Motor neuron (in vitro differentiated cells): ENCODE measurements at regions not wholly inside any gene's neighbourhood (a gene's known extent, or its start where the extent isn't known, plus 50 kb on each side); places are given as distances from the start of the nearest gene placed in this dataset.

Experiments
- ATAC-seq, 8 experiments: fragments of 200-7000 bp; cut with Tn5 transposase; replicated peaks in 6 of 8; 2 replicates each; pipeline ENCODE4 v1.8.0; 2021; ENCODE audit warnings: mild to moderate bottlenecking in 8 of 8, moderate library complexity in 8 of 8
- H3K27ac ChIP-seq, 2 donors: fragments of 250-450 bp; sonication (Bioruptor Pico); 2 replicates each; pipeline ENCODE4 v1.9.0; 2021; ENCODE audit warnings: antibody characterized with exemption in 2 of 2, mild to moderate bottlenecking in 2 of 2, moderate library complexity in 1 of 2
- H3K4me1 ChIP-seq, 2 donors: fragments of 250-450 bp; sonication (Bioruptor Pico); replicated peaks in 1 of 2; 2 replicates each; pipeline ENCODE4 v1.6.1; 2021; ENCODE audit warnings: antibody characterized with exemption in 2 of 2, mild to moderate bottlenecking in 2 of 2, moderate library complexity in 1 of 2
- H3K4me3 ChIP-seq, 5 donors: fragments of 250-450 bp; sonication (Bioruptor Pico); 2 replicates each; pipeline ENCODE4 v1.9.0; 2021; ENCODE audit warnings: antibody characterized with exemption in 5 of 5, mild to moderate bottlenecking in 5 of 5, moderate library complexity in 4 of 5
- WGBS, 10 experiments: fragments of 450-650 bp; shearing (Covaris generic); methylation state at CpG; one replicate each; pipeline ENCODE4 v1.0.0; 2022; 5-methylcytosine and 5-hydroxymethylcytosine counted together
- in situ Hi-C, 9 experiments: fragments of 400-800 bp; cut with MboI; loops; one replicate each; pipeline ENCODE4 v1.15.0; 2021; ENCODE audit warnings: low sequenced_read_pairs in 9 of 9, low pct_unique_long_range_greater_than_20kb in 2 of 9; ENCODE audit not compliant: unreplicated experiment in 9 of 9

GRCh38 chr12:25771476-25771875 is 187.0 kb upstream of the RASSF8 start:
- no peak overlapping the region for H3K4me3 ChIP-seq
- no peak for ATAC-seq
- in situ Hi-C loops: no loop called here
- H3K27ac ChIP-seq: no peak overlapping the region
- WGBS, 10 experiments: 71 to 100% (median 99%) methylated on average over 1 to 4 of the region's 4 CpGs; no CpG with 5 or more reads in 2 of the 10 experiments
- peaks cover 3 to 7% of the 10 kb centered on the region in 2 donors for H3K4me1 ChIP-seq

- ATAC-seq: peak in 7 of 8 experiments; percentile 38 to 99 (median 89)
- no peak overlapping the region for H3K4me3 ChIP-seq
- 15 to 60% (median 42%) methylated on average over 1 to 4 of the region's 4 CpGs; no CpG with 5 or more reads in 3 of the 10 experiments for WGBS, 10 experiments
- H3K27ac ChIP-seq: no peak overlapping the region
- in situ Hi-C loops: no loop called here
- H3K4me1 ChIP-seq: peaks cover 6 to 7% of the 10 kb centered on the region in 2 donors
Observed at GRCh38 chr12:25775968-25776367, 182.5 kb upstream of the RASSF8 start.

GRCh38 chr12:25780771-25781170 is 177.7 kb upstream of the RASSF8 start:
- Histone ChIP-seq H3K4me1 (peaks cover 5 to 6% of the 10 kb centered on the region in 2 donors), H3K4me3 (no peak overlapping the region), H3K27ac (no peak overlapping the region)
- in situ Hi-C loops: no loop called here
- WGBS, 10 experiments: 15 to 83% (median 44%) methylated on average over 1 to 3 of the region's 3 CpGs; no CpG with 5 or more reads in 1 of the 10 experiments
- ATAC-seq: no peak

- Histone ChIP-seq H3K4me3 (no peak overlapping the region), H3K27ac (no peak overlapping the region), H3K4me1 (peaks cover 2 to 3% of the 10 kb centered on the region in 2 donors)
- 42 to 94% (median 73%) methylated on average over 1 to 4 of the region's 4 CpGs; no CpG with 5 or more reads in 1 of the 10 experiments for WGBS, 10 experiments
- ATAC-seq: peak in 2 of 8 experiments; percentile 22 to 47
- in situ Hi-C loops: no loop called here
Observed at GRCh38 chr12:25781232-25781631, 177.2 kb upstream of the RASSF8 start.

GRCh38 chr12:25783566-25783965 is 174.9 kb upstream of the RASSF8 start:
- Histone ChIP-seq H3K27ac (no peak overlapping the region), H3K4me1 (peaks cover 0 to 3% of the 10 kb centered on the region in 2 donors), H3K4me3 (no peak overlapping the region)
- in situ Hi-C loops: no loop called here
- 50 to 88% (median 83%) methylated on average over 1 to 5 of the region's 5 CpGs for WGBS, 10 experiments
- no peak for ATAC-seq

GRCh38 chr12:25784669-25785068 is 173.8 kb upstream of the RASSF8 start:
- WGBS, 10 experiments: 74 to 100% (median 92%) methylated on average over 2 to 5 of the region's 7 CpGs; no CpG with 5 or more reads in 4 of the 10 experiments
- ATAC-seq: peak in 1 of 8 experiments; percentile 32
- in situ Hi-C loops: no loop called here
- H3K4me1 ChIP-seq: peaks cover 0 to 3% of the 10 kb centered on the region in 2 donors
- no peak overlapping the region for H3K4me3 ChIP-seq
- H3K27ac ChIP-seq: no peak overlapping the region

- in situ Hi-C loops: no loop called here
- 88 to 100% (median 96%) methylated on average over 1 to 4 of the region's 4 CpGs; no CpG with 5 or more reads in 5 of the 10 experiments for WGBS, 10 experiments
- ATAC-seq: no peak
Observed at GRCh38 chr12:25785134-25785533, 173.3 kb upstream of the RASSF8 start.

GRCh38 chr12:25787701-25788100 is 170.8 kb upstream of the RASSF8 start:
- in situ Hi-C loops: no loop called here
- Histone ChIP-seq H3K4me3 (no peak overlapping the region), H3K27ac (no peak overlapping the region), H3K4me1 (no peaks in the 10 kb centered on the region)
- 63 to 100% (median 90%) methylated on average over 1 to 2 of the region's 2 CpGs; no CpG with 5 or more reads in 3 of the 10 experiments for WGBS, 10 experiments
- no peak for ATAC-seq

More at GRCh38 chr12:25785134-25785533, 173.3 kb upstream of the RASSF8 start:
- Histone ChIP-seq H3K4me3 (no peak overlapping the region), H3K4me1 (peaks cover 0 to 3% of the 10 kb centered on the region in 2 donors), H3K27ac (no peak overlapping the region)

- no peak overlapping the region for H3K27ac ChIP-seq
- in situ Hi-C loops: no loop called here
- no peak for ATAC-seq
- WGBS, 10 experiments: 67 to 100% (median 100%) methylated on average over 1 of the region's 1 CpG; no CpG with 5 or more reads in 5 of the 10 experiments
- no peak overlapping the region for H3K4me3 ChIP-seq
- H3K4me1 ChIP-seq: no peaks in the 10 kb centered on the region
Observed at GRCh38 chr12:25788707-25789442, 169.6 kb upstream of the RASSF8 start.

GRCh38 chr12:25789541-25789944 is 168.9 kb upstream of the RASSF8 start:
- in situ Hi-C loops: no loop called here
- WGBS, 10 experiments: 0 to 80% (median 31%) methylated on average over 2 to 4 of the region's 4 CpGs; no CpG with 5 or more reads in 1 of the 10 experiments
- Histone ChIP-seq H3K4me1 (no peaks in the 10 kb centered on the region), H3K27ac (no peak overlapping the region), H3K4me3 (no peak overlapping the region)
- ATAC-seq: peak in 3 of 8 experiments; percentile 83 to 96 (median 88)

- H3K27ac ChIP-seq: no peak overlapping the region
- no peak overlapping the region for H3K4me3 ChIP-seq
- WGBS, 10 experiments: 44 to 100% (median 93%) methylated on average over 1 of the region's 1 CpG; no CpG with 5 or more reads in 2 of the 10 experiments
- ATAC-seq: no peak
- H3K4me1 ChIP-seq: peaks cover 8 to 15% of the 10 kb centered on the region in 2 donors
- in situ Hi-C loops: no loop called here
Observed at GRCh38 chr12:25792031-25792430, 166.5 kb upstream of the RASSF8 start.

- ATAC-seq: no peak
- in situ Hi-C loops: no loop called here
Observed at GRCh38 chr12:25793196-25793595, 165.3 kb upstream of the RASSF8 start.

GRCh38 chr12:25794571-25794970 is 163.9 kb upstream of the RASSF8 start:
- in situ Hi-C loops: no loop called here
- Histone ChIP-seq H3K27ac (no peak overlapping the region), H3K4me1 (peaks cover 11 to 25% of the 10 kb centered on the region in 2 donors), H3K4me3 (no peak overlapping the region)
- ATAC-seq: no peak
- 80 to 100% (median 87%) methylated on average over 1 to 3 of the region's 3 CpGs; no CpG with 5 or more reads in 1 of the 10 experiments for WGBS, 10 experiments

More at GRCh38 chr12:25793196-25793595, 165.3 kb upstream of the RASSF8 start:
- no peak overlapping the region for H3K4me3 ChIP-seq
- H3K27ac ChIP-seq: no peak overlapping the region
- 48 to 100% (median 100%) methylated on average over 1 to 3 of the region's 3 CpGs for WGBS, 10 experiments
- peaks cover 11 to 25% of the 10 kb centered on the region in 2 donors for H3K4me1 ChIP-seq
